Cardiac fibroblast (primary cell): ENCODE measurements at regions not wholly inside any gene's neighbourhood (a gene's known extent, or its start where the extent isn't known, plus 50 kb on each side); places are given as distances from the start of the nearest gene placed in this dataset.

Source experiments
- DNase-seq, 2 donors: peaks; one replicate each; pipeline versions ENCODE4 v3.0.0 to v3.0.0-alpha.2; 2010; ENCODE audit warnings: low read depth in 2 of 2
- H3K4me3 ChIP-seq, 2 donors: replicated peaks in 1 of 2; 1 replicate in 1 of 2; 2 replicates in 1 of 2; pipeline ENCODE4 v1.5.1; 2011; ENCODE audit warnings: low read depth in 2 of 2, low read length in 2 of 2, mild to moderate bottlenecking in 2 of 2, moderate library complexity in 1 of 2
- CTCF ChIP-seq: IDR thresholded peaks from one replicate; pipeline ENCODE4 v1.5.1; 2011; ENCODE audit warnings: low read depth, mild to moderate bottlenecking, low read length, inconsistent platforms

- TF ChIP-seq CTCF: no peak
- no peak for DNase-seq
- no peak overlapping the region for H3K4me3 ChIP-seq
These were observed 125.8 kb upstream of the C1QTNF9B start for GRCh38 chr13:24023073-24023472.

DNA sequence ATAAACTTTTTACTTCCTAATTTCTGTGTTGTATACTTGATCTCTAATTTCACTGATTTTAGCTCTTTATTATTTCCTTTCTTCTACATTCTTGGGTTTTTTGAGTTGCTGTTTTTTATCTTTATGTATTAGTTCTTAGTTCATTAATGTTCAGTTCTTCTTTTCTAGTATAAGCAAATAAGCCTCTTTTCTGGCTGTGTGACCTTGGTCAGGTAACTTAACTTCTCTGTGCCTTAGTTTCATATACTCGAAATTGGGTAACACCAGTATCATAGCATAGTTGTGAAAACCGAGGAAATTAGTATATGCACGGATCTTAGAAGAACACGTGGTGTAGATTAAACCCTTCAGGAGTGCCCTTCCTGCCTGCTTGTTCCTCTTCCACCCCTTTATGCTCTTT is 130.2 kb upstream of the C1QTNF9B start:
- no peak for DNase-seq
- TF ChIP-seq CTCF: no peak
- no peak overlapping the region for H3K4me3 ChIP-seq

- DNase-seq: peak; percentile 83 to 95
- H3K4me3 ChIP-seq: no peak overlapping the region
- TF ChIP-seq CTCF: no peak
These were observed 128.3 kb upstream of the SPATA13 start for GRCh38 chr13:24032252-24032651.

GRCh38 chr13:24032674-24033073 is 127.8 kb upstream of the SPATA13 start:
- TF ChIP-seq CTCF: no peak
- no peak overlapping the region for H3K4me3 ChIP-seq
- DNase-seq: peak; percentile 33 to 48

DNA sequence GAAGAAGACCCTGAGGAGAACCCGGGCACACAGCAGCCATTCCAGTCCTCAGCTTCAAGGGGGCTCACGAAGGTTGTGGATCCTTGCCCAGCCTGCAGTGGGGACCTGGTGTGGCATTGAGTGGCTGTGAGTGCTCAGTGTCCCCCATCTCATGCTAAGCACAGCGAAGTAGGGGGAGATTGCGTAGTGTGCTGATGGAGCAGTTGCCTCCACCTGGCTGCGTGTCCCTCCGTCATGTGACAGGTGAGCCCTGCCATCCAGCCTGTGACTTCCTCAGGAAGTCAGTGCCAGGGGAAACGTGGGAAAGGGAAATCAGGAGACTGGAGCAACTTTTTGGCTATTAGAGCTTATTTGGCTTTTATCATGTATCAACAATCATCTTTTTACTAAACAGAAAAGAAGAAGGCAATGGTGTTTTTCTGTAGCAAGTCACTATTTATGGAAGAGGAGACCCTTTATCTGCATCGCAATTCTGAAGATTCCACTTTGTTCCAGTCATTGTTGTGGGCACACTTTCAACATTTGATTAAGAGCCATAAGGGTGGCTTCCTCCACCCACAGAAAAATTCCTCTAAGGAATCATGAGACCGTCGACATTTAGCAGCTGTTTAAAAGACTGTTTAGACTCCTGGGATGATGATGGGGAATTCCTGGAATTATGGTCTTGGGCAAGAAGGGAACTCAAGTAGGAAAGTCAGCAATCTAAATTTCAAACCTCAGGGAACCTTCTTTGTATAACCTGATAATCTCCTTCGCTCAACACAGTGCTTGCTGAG is 126.8 kb upstream of the SPATA13 start:
- peak; percentile 48 to 93 for DNase-seq
- no peak for TF ChIP-seq CTCF
- no peak overlapping the region for H3K4me3 ChIP-seq

- DNase-seq: no peak
- TF ChIP-seq CTCF: no peak
- H3K4me3 ChIP-seq: no peak overlapping the region
These were observed 125.1 kb upstream of the SPATA13 start for GRCh38 chr13:24035411-24035810.

DNA sequence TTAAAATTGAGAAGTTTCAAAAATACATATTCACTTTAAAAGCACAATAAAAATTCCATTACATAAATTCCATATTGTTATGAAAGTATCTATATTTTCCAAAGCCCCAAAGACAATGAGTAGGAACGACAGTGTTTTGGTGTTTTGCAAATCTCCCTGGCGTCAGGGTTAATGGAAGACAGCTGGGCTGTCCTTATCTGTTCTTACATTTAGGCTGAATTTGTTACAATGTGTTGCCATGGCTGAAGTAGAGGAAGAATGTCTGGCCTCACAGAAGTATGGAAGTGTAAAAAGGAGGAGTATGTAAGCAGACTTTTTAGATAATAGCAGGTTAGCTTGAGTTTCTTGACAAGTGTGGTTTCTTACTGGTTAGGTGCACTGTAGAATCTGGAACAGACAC is 124.4 kb upstream of the SPATA13 start:
- H3K4me3 ChIP-seq: no peak overlapping the region
- peak in 1 of 2 donors; percentile 89 for DNase-seq
- TF ChIP-seq CTCF: no peak
